AG09319 (cell line): ENCODE measurements at regions not wholly inside any gene's neighbourhood (a gene's known extent, or its start where the extent isn't known, plus 50 kb on each side); places are given as distances from the start of the nearest gene placed in this dataset.

ENCODE experiments used
- DNase-seq: peaks from one replicate; pipeline ENCODE4 v3.0.0-alpha.2; 2010; ENCODE audit warnings: low read depth; ENCODE audit errors: extremely low read depth
- CTCF ChIP-seq: IDR thresholded peaks from 2 replicates; pipeline ENCODE4 v1.5.1; 2011; ENCODE audit warnings: low read depth, mild to moderate bottlenecking, inconsistent platforms, low read length, moderate library complexity

DNA sequence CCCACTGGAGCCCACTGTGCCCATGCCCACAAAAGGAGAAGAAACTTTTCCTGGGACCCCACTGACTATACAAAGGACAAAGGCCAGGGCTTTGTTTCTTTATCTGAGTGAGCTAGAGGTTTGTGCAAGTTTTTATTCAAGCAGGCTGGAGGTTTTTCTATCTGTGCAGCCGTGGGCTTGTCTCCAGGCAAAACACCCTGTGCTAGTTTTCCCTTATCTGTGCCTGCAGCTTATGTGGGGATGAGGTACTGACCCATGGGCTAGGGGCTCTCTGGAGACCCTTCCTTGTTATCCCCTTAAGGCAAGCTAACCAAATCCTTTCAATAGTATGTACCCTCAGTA lies 545.5 kb downstream of the ZPLD1 start:
- no peak for TF ChIP-seq CTCF
- DNase-seq, result no peak

DNA sequence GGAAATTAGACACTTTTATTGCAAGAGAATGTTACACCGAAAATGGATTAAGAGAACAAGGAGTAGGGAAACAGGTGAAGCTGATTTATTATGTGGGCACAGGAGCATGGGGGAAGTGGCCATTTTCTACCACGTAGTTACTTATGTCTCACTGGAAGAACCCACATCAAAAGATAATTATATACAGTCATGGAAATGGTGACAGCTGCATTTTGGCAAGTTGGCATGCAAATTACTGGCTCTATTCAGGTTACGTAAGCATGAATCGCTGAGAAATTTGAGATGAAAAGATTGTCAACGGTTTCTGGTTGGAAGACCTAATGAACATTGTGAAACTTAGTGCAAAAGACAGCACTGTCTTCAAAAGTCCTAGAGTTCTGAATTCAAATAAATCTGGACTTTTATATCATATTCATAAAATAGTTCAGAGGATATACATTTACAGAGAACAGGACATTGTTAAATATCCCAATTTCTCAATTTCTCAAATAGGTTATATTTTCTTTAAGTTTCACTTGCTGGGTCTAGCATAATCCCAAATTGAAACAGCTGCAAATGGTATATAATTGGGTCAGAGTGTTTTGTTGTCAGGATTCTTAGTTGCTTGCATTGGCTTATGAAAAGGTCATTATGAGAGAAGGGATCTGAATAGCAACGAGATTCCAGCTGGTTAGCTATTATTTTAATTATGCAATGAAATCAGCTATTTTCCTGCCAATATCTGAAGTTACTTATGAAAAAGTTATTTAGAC lies 567.8 kb downstream of the ZPLD1 start:
- TF ChIP-seq CTCF, result no peak
- no peak for DNase-seq

- no peak for TF ChIP-seq CTCF
- no peak for DNase-seq
Observed at GRCh38 chr3:103006526-103007183, 571.8 kb downstream of the ZPLD1 start.

- no peak for DNase-seq
- TF ChIP-seq CTCF, result no peak
Observed at GRCh38 chr3:103009609-103010008, 574.8 kb downstream of the ZPLD1 start.

GRCh38 chr3:103025880-103026279 lies 591.1 kb downstream of the ZPLD1 start:
- no peak for TF ChIP-seq CTCF
- no peak for DNase-seq

- TF ChIP-seq CTCF, result no peak
- no peak for DNase-seq
Observed at GRCh38 chr3:103033841-103034240, 599.0 kb downstream of the ZPLD1 start.

GRCh38 chr3:103047640-103048039 lies 612.8 kb downstream of the ZPLD1 start:
- DNase-seq, result no peak
- TF ChIP-seq CTCF, result no peak
